ENCODE measurements at regions not wholly inside any gene's neighbourhood (a gene's known extent, or its start where the extent isn't known, plus 50 kb on each side); places are given as distances from the start of the nearest gene placed in this dataset.
A peak's percentile ranks its signal among the peaks of the same experiment; 100 is the strongest.

DNA sequence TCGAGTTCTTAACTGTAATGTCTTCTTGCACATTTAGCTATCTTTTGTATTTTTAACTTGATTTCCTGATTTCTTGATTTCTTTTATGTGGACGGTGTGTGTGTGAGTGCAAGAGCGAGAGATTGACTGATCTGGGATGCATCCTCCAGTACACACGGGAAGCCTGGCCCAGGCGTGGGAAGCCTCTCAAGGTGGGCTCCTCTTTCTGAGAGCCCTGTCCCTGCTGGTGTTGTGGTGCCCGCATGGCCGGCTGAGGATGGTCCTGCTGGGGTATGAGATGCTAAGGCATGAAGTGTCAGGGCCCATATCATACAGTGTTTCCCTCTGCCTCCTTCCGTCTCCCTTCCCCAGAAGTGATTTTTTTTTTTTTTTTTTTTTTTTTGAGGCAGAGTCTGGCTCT lies 130.8 kb upstream of the TCERG1L start:
- DNase-seq: no peak
- Histone ChIP-seq H3K36me3 (ENCODE audit: control insufficient read depth in 2 of 3, insufficient read depth in 3 of 3, low read length in 3 of 3) (no peaks in the 10 kb centered on the region), H3K9me3 (ENCODE audit: control insufficient read depth in 2 of 3, low read length in 3 of 3) (no peaks in the 10 kb centered on the region), H3K27me3 (ENCODE audit: control insufficient read depth in 2 of 2, insufficient read depth in 2 of 2, low read length in 2 of 2) (no peaks in the 10 kb centered on the region), H3K27ac (ENCODE audit: low read depth, low read length) (no peak overlapping the region), H3K4me1 (ENCODE audit: control insufficient read depth in 2 of 2, insufficient read depth in 2 of 2, low read length in 2 of 2) (no peaks in the 10 kb centered on the region), H3K4me3 (ENCODE audit: low read length) (no peak overlapping the region)
- peaks cover 0 to 52% (median 19%) of the 10 kb centered on the region in 5 donors for H3K27me3 Mint-ChIP-seq
- no peaks in the 10 kb centered on the region for H3K9me3 Mint-ChIP-seq
- ATAC-seq: no peak
- no peak overlapping the region for H3K4me3 Mint-ChIP-seq
- ChIA-PET POLR2A (no interaction called here), CTCF (no interaction called here)
- intact Hi-C loops (cut with micrococcal nuclease): no loop called here
- H3K27ac Mint-ChIP-seq: no peak overlapping the region
- H3K36me3 Mint-ChIP-seq: no peaks in the 10 kb centered on the region
- H3K4me1 Mint-ChIP-seq: no peaks in the 10 kb centered on the region

DNA sequence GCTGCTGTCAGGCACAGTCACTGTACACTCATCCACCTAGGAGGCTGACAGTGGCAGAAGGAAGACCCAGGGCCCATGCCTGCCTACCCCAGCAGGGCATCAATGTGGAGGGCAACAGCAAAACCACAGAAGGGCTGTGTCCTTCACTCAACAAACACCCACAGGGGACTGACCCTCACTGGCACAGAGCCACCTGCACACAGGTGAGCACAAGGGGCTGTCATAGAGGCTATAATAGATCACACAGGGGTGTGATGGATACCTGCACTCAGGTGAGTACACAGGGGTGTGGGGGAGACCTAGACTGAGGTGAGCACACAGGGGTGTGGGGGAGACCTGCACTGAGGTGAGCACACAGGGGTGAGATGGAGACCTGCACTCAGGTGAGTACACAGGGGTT lies 132.8 kb upstream of the TCERG1L start:
- H3K27ac Mint-ChIP-seq: no peak overlapping the region
- H3K4me3 ChIP-seq (ENCODE audit: low read length): no peak overlapping the region
- CTCF ChIA-PET: no interaction called here
- no peak overlapping the region for H3K4me3 Mint-ChIP-seq
- H3K27me3 Mint-ChIP-seq: peaks cover 0 to 53% (median 13%) of the 10 kb centered on the region in 5 donors
- H3K36me3 Mint-ChIP-seq: no peaks in the 10 kb centered on the region
- no peak overlapping the region for H3K27ac ChIP-seq (ENCODE audit: low read depth, low read length)
- ATAC-seq (no peak), DNase-seq (no peak)
- no peaks in the 10 kb centered on the region for H3K9me3 ChIP-seq (ENCODE audit: control insufficient read depth in 2 of 3, low read length in 3 of 3)
- no peaks in the 10 kb centered on the region for H3K4me1 Mint-ChIP-seq
- H3K4me1 ChIP-seq (ENCODE audit: control insufficient read depth in 2 of 2, insufficient read depth in 2 of 2, low read length in 2 of 2): no peaks in the 10 kb centered on the region
- POLR2A ChIA-PET: no interaction called here
- no peaks in the 10 kb centered on the region for H3K9me3 Mint-ChIP-seq
- no peaks in the 10 kb centered on the region for H3K36me3 ChIP-seq (ENCODE audit: control insufficient read depth in 2 of 3, insufficient read depth in 3 of 3, low read length in 3 of 3)
- H3K27me3 ChIP-seq (ENCODE audit: control insufficient read depth in 2 of 2, insufficient read depth in 2 of 2, low read length in 2 of 2): no peaks in the 10 kb centered on the region
- intact Hi-C loops (cut with micrococcal nuclease): no loop called here

DNA sequence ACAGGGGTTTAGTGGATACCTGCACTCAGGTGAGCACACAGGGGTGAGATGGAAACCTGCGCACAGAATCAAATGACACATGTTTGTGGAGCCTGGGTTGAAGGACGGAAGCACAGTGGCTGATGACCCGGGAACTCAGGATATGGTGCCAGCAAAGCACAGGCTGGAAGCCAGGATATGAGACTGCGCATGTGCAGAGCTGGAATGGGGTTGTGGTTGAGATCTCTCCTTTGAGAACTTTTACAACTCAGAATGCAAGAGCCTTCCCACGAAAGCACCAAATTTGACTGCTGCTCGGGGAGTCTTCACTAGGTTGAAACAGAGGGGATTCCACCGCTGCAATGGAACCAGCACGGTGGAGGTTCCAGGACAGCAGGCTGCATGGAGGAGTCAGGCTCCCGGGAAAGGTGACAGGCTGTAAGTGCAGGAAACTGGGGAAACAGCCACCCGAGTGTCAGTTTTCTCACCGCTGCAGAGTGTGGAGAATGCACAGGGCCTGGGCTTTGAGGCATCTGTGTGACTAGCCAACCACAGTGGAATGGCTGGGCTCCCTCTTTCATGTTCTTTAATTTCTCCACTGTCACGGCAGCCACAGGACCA lies 133.4 kb upstream of the TCERG1L start:
- Histone ChIP-seq H3K27me3 (ENCODE audit: control insufficient read depth in 2 of 2, insufficient read depth in 2 of 2, low read length in 2 of 2) (no peaks in the 10 kb centered on the region), H3K27ac (ENCODE audit: low read depth, low read length) (no peak overlapping the region), H3K36me3 (ENCODE audit: control insufficient read depth in 2 of 3, insufficient read depth in 3 of 3, low read length in 3 of 3) (no peaks in the 10 kb centered on the region), H3K4me3 (ENCODE audit: low read length) (no peak overlapping the region), H3K4me1 (ENCODE audit: control insufficient read depth in 2 of 2, insufficient read depth in 2 of 2, low read length in 2 of 2) (no peaks in the 10 kb centered on the region), H3K9me3 (ENCODE audit: control insufficient read depth in 2 of 3, low read length in 3 of 3) (no peaks in the 10 kb centered on the region)
- no peaks in the 10 kb centered on the region for H3K4me1 Mint-ChIP-seq
- ChIA-PET POLR2A (no interaction called here), CTCF (no interaction called here)
- no peak for DNase-seq
- intact Hi-C loops (cut with micrococcal nuclease): no loop called here
- H3K9me3 Mint-ChIP-seq: no peaks in the 10 kb centered on the region
- ATAC-seq: no peak
- H3K27me3 Mint-ChIP-seq: peaks cover 0 to 51% (median 13%) of the 10 kb centered on the region in 5 donors
- H3K27ac Mint-ChIP-seq: no peak overlapping the region
- no peaks in the 10 kb centered on the region for H3K36me3 Mint-ChIP-seq
- no peak overlapping the region for H3K4me3 Mint-ChIP-seq

DNA sequence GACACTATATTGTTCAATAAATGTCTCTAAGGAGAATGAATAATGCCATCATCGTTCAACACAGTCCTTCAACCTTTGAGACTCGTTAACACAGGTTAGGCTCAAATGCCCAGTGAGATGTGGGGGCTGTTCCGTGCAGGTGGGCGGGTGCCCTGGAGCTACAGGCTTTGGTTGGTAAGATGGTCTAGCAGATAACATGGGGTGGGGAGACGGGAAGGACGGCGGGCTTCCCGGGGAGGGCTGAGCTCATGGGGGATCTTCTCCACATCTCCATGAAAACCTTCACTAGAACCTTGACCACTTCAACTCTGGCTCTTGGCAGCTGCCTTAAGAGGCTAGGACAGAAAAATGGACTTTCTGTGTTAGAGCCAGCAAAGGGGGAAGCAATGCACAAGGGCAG lies 134.1 kb upstream of the TCERG1L start:
- ChIA-PET POLR2A (no interaction called here), CTCF (no interaction called here)
- no peak overlapping the region for H3K27ac ChIP-seq (ENCODE audit: low read depth, low read length)
- no peak overlapping the region for H3K4me3 ChIP-seq (ENCODE audit: low read length)
- intact Hi-C loops (cut with micrococcal nuclease): no loop called here
- Mint-ChIP-seq H3K4me1 (no peaks in the 10 kb centered on the region), H3K27ac (no peak overlapping the region), H3K9me3 (no peaks in the 10 kb centered on the region), H3K36me3 (no peaks in the 10 kb centered on the region), H3K4me3 (no peak overlapping the region), H3K27me3 (peaks cover 0 to 45% (median 11%) of the 10 kb centered on the region in 5 donors)
- no peaks in the 10 kb centered on the region for H3K4me1 ChIP-seq (ENCODE audit: control insufficient read depth in 2 of 2, insufficient read depth in 2 of 2, low read length in 2 of 2)
- no peaks in the 10 kb centered on the region for H3K36me3 ChIP-seq (ENCODE audit: control insufficient read depth in 2 of 3, insufficient read depth in 3 of 3, low read length in 3 of 3)
- no peak for ATAC-seq
- no peaks in the 10 kb centered on the region for H3K27me3 ChIP-seq (ENCODE audit: control insufficient read depth in 2 of 2, insufficient read depth in 2 of 2, low read length in 2 of 2)
- H3K9me3 ChIP-seq (ENCODE audit: control insufficient read depth in 2 of 3, low read length in 3 of 3): no peaks in the 10 kb centered on the region
- no peak for DNase-seq

DNA sequence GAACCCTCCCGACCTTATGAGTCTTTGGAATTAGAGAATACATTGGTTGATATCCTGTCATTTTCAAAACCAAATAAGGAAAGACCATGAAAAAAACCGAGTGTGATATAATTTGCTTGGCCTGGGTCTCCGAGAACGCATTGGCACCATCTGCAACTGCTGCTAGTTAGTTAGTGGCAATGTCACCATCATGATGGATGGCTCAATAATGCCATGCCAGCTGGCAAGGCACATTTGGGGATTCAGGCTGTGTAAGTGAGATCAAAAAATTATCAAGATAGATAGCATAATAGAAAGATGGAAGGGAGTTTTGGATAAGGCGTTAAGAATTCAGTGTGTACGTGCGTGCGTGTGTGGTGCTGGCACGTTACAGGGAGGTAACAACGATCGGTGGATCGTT lies 134.7 kb upstream of the TCERG1L start:
- Mint-ChIP-seq H3K27me3 (peaks cover 0 to 41% (median 6%) of the 10 kb centered on the region in 5 donors), H3K4me1 (no peaks in the 10 kb centered on the region), H3K27ac (peak overlapping the region in 1 of 9 donors; percentile 13), H3K4me3 (no peak overlapping the region), H3K9me3 (no peaks in the 10 kb centered on the region), H3K36me3 (no peaks in the 10 kb centered on the region)
- ATAC-seq (no peak), DNase-seq (no peak)
- intact Hi-C loops (cut with micrococcal nuclease): no loop called here
- Histone ChIP-seq H3K36me3 (ENCODE audit: control insufficient read depth in 2 of 3, insufficient read depth in 3 of 3, low read length in 3 of 3) (no peaks in the 10 kb centered on the region), H3K4me3 (ENCODE audit: low read length) (no peak overlapping the region), H3K4me1 (ENCODE audit: control insufficient read depth in 2 of 2, insufficient read depth in 2 of 2, low read length in 2 of 2) (no peaks in the 10 kb centered on the region), H3K9me3 (ENCODE audit: control insufficient read depth in 2 of 3, low read length in 3 of 3) (no peaks in the 10 kb centered on the region), H3K27ac (ENCODE audit: low read depth, low read length) (no peak overlapping the region), H3K27me3 (ENCODE audit: control insufficient read depth in 2 of 2, insufficient read depth in 2 of 2, low read length in 2 of 2) (no peaks in the 10 kb centered on the region)
- POLR2A ChIA-PET: no interaction called here
- CTCF ChIA-PET: no interaction called here

DNA sequence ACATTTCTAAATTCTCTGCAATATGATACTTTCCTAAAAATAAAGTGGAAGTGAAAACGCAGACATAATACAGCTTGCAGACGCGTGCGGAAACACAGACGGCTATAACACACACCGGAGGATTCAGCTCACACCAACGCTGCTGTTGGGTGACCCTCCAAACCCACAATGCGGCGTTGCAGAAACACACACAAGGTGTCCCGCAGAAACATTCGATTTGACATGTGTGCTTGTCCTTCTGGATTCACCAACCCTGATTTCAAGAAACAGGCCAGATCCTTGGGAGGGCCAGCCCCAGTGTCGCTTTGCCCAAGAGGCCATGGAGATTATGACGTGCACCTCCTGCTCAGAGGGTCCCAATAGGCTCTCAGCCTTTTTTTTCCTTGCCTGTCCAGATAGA lies 136.7 kb upstream of the TCERG1L start:
- H3K4me3 Mint-ChIP-seq: no peak overlapping the region
- intact Hi-C loops (cut with micrococcal nuclease): no loop called here
- H3K9me3 Mint-ChIP-seq: no peaks in the 10 kb centered on the region
- no peak overlapping the region for H3K27ac Mint-ChIP-seq
- H3K27me3 ChIP-seq (ENCODE audit: control insufficient read depth in 2 of 2, insufficient read depth in 2 of 2, low read length in 2 of 2): no peaks in the 10 kb centered on the region
- no peaks in the 10 kb centered on the region for H3K36me3 ChIP-seq (ENCODE audit: control insufficient read depth in 2 of 3, insufficient read depth in 3 of 3, low read length in 3 of 3)
- H3K4me3 ChIP-seq (ENCODE audit: low read length): no peak overlapping the region
- H3K9me3 ChIP-seq (ENCODE audit: control insufficient read depth in 2 of 3, low read length in 3 of 3): no peaks in the 10 kb centered on the region
- no peak for DNase-seq
- H3K27me3 Mint-ChIP-seq: peaks cover 9 to 45% (median 17%) of the 10 kb centered on the region in 5 donors
- no peaks in the 10 kb centered on the region for H3K36me3 Mint-ChIP-seq
- CTCF ChIA-PET: no interaction called here
- POLR2A ChIA-PET: no interaction called here
- H3K4me1 Mint-ChIP-seq: peaks cover 0 to 10% (median 4%) of the 10 kb centered on the region in 7 donors
- H3K27ac ChIP-seq (ENCODE audit: low read depth, low read length): no peak overlapping the region
- no peak for ATAC-seq
- H3K4me1 ChIP-seq (ENCODE audit: control insufficient read depth in 2 of 2, insufficient read depth in 2 of 2, low read length in 2 of 2): no peaks in the 10 kb centered on the region

DNA sequence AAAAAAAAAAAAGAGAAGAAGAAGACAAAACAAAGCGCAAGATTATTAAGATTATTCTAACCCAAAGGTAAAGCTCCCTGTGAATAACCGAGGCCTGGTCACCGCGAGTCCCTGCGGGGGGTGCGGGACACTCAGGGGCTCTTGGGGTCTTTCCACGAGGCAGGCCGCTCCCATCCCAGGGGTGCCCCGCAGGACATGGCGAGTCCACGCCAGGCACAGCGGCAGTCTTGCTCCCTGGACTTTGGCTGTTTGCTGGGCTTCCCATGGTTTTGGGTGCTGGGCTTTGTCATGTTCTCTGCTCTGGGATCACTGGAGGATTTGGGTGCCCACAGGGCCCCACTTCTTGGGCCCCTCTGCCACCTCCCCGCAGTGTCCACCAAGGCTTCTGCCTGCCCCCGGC lies 137.4 kb upstream of the TCERG1L start:
- Histone ChIP-seq H3K36me3 (ENCODE audit: control insufficient read depth in 2 of 3, insufficient read depth in 3 of 3, low read length in 3 of 3) (no peaks in the 10 kb centered on the region), H3K4me1 (ENCODE audit: control insufficient read depth in 2 of 2, insufficient read depth in 2 of 2, low read length in 2 of 2) (no peaks in the 10 kb centered on the region), H3K27ac (ENCODE audit: low read depth, low read length) (no peak overlapping the region), H3K27me3 (ENCODE audit: control insufficient read depth in 2 of 2, insufficient read depth in 2 of 2, low read length in 2 of 2) (no peaks in the 10 kb centered on the region), H3K4me3 (ENCODE audit: low read length) (no peak overlapping the region), H3K9me3 (ENCODE audit: control insufficient read depth in 2 of 3, low read length in 3 of 3) (no peaks in the 10 kb centered on the region)
- H3K27ac Mint-ChIP-seq: no peak overlapping the region
- H3K4me1 Mint-ChIP-seq: peaks cover 0 to 11% (median 4%) of the 10 kb centered on the region in 7 donors
- H3K4me3 Mint-ChIP-seq: no peak overlapping the region
- H3K9me3 Mint-ChIP-seq: no peaks in the 10 kb centered on the region
- POLR2A ChIA-PET: no interaction called here
- CTCF ChIA-PET: no interaction called here
- H3K27me3 Mint-ChIP-seq: peaks cover 12 to 44% (median 20%) of the 10 kb centered on the region in 5 donors
- H3K36me3 Mint-ChIP-seq: no peaks in the 10 kb centered on the region
- intact Hi-C loops (cut with micrococcal nuclease): no loop called here
- ATAC-seq (no peak), DNase-seq (no peak)
